HEK293 (cell line): ENCODE measurements at regions not wholly inside any gene's neighbourhood (a gene's known extent, or its start where the extent isn't known, plus 50 kb on each side); places are given as distances from the start of the nearest gene placed in this dataset.

ENCODE experiments used
- CTCF ChIP-seq: fragments of 450-650 bp; formaldehyde crosslinking; IDR thresholded peaks from 2 replicates; pipeline ENCODE4 v1.5.1; 2016; ENCODE audit warnings: missing biosample characterization, missing genetic modification characterization
- ZNF26 ChIP-seq: fragments of 450-650 bp; formaldehyde crosslinking; IDR thresholded peaks from 2 replicates; pipeline ENCODE4 v1.5.1; 2016; ENCODE audit warnings: missing biosample characterization, missing genetic modification characterization
- ZNF274 ChIP-seq, 2 experiments: fragments of 200-500 bp in 1 of 2; fragments of 450-650 bp in 1 of 2; sonication (Bioruptor generic) in 1 of 2; formaldehyde crosslinking in 1 of 2; IDR thresholded peaks; 2 replicates each; pipeline versions ENCODE4 v1.5.1 to v1.6.1; 2014 to 2016; ENCODE audit warnings: borderline replicate concordance in 1 of 2, inconsistent platforms in 1 of 2, low read length in 1 of 2, missing biosample characterization in 1 of 2, missing genetic modification characterization in 1 of 2
- ZNF624 ChIP-seq: fragments of 450-650 bp; formaldehyde crosslinking; IDR thresholded peaks from 2 replicates; pipeline ENCODE4 v1.5.1; 2017; ENCODE audit warnings: missing biosample characterization, missing genetic modification characterization
- ZNF76 ChIP-seq: fragments of 450-650 bp; formaldehyde crosslinking; IDR thresholded peaks from 2 replicates; pipeline ENCODE4; 2016; ENCODE audit warnings: low read depth, missing biosample characterization, missing genetic modification characterization, borderline replicate concordance
- TF ChIP-seq, protein P1 (sequence below): fragments of 450-650 bp; formaldehyde crosslinking; IDR thresholded peaks from 2 replicates; pipeline ENCODE4 v1.5.1; 2016; ENCODE audit warnings: missing biosample characterization, missing genetic modification characterization, low read depth

- no peak for TF ChIP-seq ZNF76 (tag by site-specific recombination)
- TF ChIP-seq ZNF624 (tag by site-specific recombination) = no peak
- TF ChIP-seq, protein P1, sequence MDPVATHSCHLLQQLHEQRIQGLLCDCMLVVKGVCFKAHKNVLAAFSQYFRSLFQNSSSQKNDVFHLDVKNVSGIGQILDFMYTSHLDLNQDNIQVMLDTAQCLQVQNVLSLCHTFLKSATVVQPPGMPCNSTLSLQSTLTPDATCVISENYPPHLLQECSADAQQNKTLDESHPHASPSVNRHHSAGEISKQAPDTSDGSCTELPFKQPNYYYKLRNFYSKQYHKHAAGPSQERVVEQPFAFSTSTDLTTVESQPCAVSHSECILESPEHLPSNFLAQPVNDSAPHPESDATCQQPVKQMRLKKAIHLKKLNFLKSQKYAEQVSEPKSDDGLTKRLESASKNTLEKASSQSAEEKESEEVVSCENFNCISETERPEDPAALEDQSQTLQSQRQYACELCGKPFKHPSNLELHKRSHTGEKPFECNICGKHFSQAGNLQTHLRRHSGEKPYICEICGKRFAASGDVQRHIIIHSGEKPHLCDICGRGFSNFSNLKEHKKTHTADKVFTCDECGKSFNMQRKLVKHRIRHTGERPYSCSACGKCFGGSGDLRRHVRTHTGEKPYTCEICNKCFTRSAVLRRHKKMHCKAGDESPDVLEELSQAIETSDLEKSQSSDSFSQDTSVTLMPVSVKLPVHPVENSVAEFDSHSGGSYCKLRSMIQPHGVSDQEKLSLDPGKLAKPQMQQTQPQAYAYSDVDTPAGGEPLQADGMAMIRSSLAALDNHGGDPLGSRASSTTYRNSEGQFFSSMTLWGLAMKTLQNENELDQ (tag by site-specific recombination) = no peak
- no peak for TF ChIP-seq CTCF
- TF ChIP-seq ZNF274 (IDR thresholded peaks at IDR 0.05; ENCODE audit: low read length) = no peak
- TF ChIP-seq ZNF274 (tag by site-specific recombination; IDR thresholded peaks at IDR 0.05; ENCODE audit: borderline replicate concordance) = no peak
- no peak for TF ChIP-seq ZNF26 (tag by site-specific recombination)
These were observed 136.1 kb upstream of the ARSJ start for GRCh38 chr4:114115526-114115925.
